ENCODE measurements at regions not wholly inside any gene's neighbourhood (a gene's known extent, or its start where the extent isn't known, plus 50 kb on each side); places are given as distances from the start of the nearest gene placed in this dataset.

DNA sequence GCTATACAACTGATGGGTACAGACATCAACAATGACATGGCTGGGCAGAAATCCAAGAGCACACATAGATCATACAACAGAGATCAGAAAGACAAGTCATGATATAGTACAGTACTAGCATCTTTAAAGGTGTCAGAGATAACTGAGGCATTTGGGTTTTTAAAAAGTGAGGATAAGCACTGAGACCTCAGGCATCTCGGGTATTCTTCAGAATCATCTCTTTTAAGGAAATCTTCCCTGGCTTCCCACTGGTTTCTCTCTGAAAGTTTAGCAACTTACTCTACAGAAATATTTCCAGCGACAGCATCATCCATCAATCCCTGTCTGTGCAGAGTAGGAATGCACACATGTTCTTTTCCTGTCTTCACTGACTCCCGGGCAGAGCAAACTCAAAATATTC lies 93.2 kb upstream of the PARP11 start:
- dilution Hi-C loops (cut with HindIII; ENCODE audit: low sequenced_read_pairs, unreplicated experiment) (no loop called here), in situ Hi-C loops (cut with MboI; ENCODE audit: low sequenced_read_pairs) (no loop called here), intact Hi-C loops (cut with micrococcal nuclease) (no loop called here)
- H3K18ac ChIP-seq (ENCODE audit: low read depth, low read length) = no peak overlapping the region
- no peak overlapping the region for H3K4me2 ChIP-seq (ENCODE audit: low read depth, low read length)
- H3K9me3 ChIP-seq (ENCODE audit: control insufficient read depth, insufficient read depth, low read length) = no peaks in the 10 kb centered on the region
- no peak overlapping the region for H2BK15ac ChIP-seq (ENCODE audit: low read depth, low read length)
- H3K4ac ChIP-seq (ENCODE audit: low read depth, low read length) = no peak overlapping the region
- H4K91ac ChIP-seq (ENCODE audit: insufficient read depth, low read depth, low read length) = no peak overlapping the region
- H2AFZ ChIP-seq (replicated peaks; ENCODE audit: low read length, poor library complexity) = no peak overlapping the region
- no peaks in the 10 kb centered on the region for H3K9me1 ChIP-seq (ENCODE audit: insufficient read depth, low read length)
- H2AK9ac ChIP-seq (replicated peaks; ENCODE audit: low read depth, low read length, poor library complexity) = no peak overlapping the region
- ChIA-PET POLR2A (ENCODE audit: unreplicated experiment) (no interaction called here), CTCF (no interaction called here)
- H2BK20ac ChIP-seq (ENCODE audit: low read depth, low read length) = no peak overlapping the region
- no peak overlapping the region for H3K23ac ChIP-seq (ENCODE audit: low read depth, low read length)
- no peak overlapping the region for H2BK120ac ChIP-seq (ENCODE audit: low read depth, low read length)
- no peaks in the 10 kb centered on the region for H3K4me1 ChIP-seq (ENCODE audit: control insufficient read depth, insufficient read depth, low read length)
- no peak overlapping the region for H2AK5ac ChIP-seq (ENCODE audit: low read depth, low read length)
- H3K14ac ChIP-seq (replicated peaks; ENCODE audit: low read depth, low read length) = no peak overlapping the region
- BruUV-seq (replicated peaks) = no TSS peak
- no peaks in the 10 kb centered on the region for H4K20me1 ChIP-seq (ENCODE audit: insufficient read depth, low read length)
- no peaks in the 10 kb centered on the region for H3K27me3 ChIP-seq (ENCODE audit: control insufficient read depth, insufficient read depth, low read length)
- no CpG with 5 or more reads among the region's 3 CpGs for WGBS, 2 experiments (ENCODE audit: extremely low coverage in 2 of 2, insufficient read length in 1 of 2)
- H4K5ac ChIP-seq (ENCODE audit: low read depth, low read length) = no peak overlapping the region
- H3K36me3 ChIP-seq (ENCODE audit: control insufficient read depth, insufficient read depth, low read length) = no peaks in the 10 kb centered on the region
- H3K9ac ChIP-seq (ENCODE audit: low read depth, low read length) = no peak overlapping the region
- no peak overlapping the region for H4K8ac ChIP-seq (ENCODE audit: low read depth in 2 of 2, low read length in 2 of 2)
- no peak for TF ChIP-seq NFE2L2 (IDR thresholded peaks at IDR 0.05; ENCODE audit: low read depth, low read length)
- TF ChIP-seq, protein P1, sequence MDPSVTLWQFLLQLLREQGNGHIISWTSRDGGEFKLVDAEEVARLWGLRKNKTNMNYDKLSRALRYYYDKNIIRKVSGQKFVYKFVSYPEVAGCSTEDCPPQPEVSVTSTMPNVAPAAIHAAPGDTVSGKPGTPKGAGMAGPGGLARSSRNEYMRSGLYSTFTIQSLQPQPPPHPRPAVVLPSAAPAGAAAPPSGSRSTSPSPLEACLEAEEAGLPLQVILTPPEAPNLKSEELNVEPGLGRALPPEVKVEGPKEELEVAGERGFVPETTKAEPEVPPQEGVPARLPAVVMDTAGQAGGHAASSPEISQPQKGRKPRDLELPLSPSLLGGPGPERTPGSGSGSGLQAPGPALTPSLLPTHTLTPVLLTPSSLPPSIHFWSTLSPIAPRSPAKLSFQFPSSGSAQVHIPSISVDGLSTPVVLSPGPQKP (IDR thresholded peaks at IDR 0.05; ENCODE audit: borderline replicate concordance, low read depth, low read length) = no peak
- no peak for TF ChIP-seq USF2 (IDR thresholded peaks at IDR 0.05; ENCODE audit: low read depth, low read length)
- TF ChIP-seq POLR2A (IDR thresholded peaks at IDR 0.05; ENCODE audit: low read depth, low read length) = no peak
- TF ChIP-seq RFX5 (IDR thresholded peaks at IDR 0.05; ENCODE audit: low read depth, low read length) = no peak
- TF ChIP-seq RCOR1 (IDR thresholded peaks at IDR 0.05; ENCODE audit: insufficient replicate concordance, low read length) = no peak
- no peak for TF ChIP-seq FOS (IDR thresholded peaks at IDR 0.05; ENCODE audit: low read depth, low read length)
- TF ChIP-seq SMC3 (IDR thresholded peaks at IDR 0.05; ENCODE audit: low read depth, low read length) = no peak
- TF ChIP-seq CEBPB (IDR thresholded peaks at IDR 0.05; ENCODE audit: low read depth, low read length) = no peak
- no peak for TF ChIP-seq RAD21 (IDR thresholded peaks at IDR 0.05; ENCODE audit: low read length)
- TF ChIP-seq, protein P2, sequence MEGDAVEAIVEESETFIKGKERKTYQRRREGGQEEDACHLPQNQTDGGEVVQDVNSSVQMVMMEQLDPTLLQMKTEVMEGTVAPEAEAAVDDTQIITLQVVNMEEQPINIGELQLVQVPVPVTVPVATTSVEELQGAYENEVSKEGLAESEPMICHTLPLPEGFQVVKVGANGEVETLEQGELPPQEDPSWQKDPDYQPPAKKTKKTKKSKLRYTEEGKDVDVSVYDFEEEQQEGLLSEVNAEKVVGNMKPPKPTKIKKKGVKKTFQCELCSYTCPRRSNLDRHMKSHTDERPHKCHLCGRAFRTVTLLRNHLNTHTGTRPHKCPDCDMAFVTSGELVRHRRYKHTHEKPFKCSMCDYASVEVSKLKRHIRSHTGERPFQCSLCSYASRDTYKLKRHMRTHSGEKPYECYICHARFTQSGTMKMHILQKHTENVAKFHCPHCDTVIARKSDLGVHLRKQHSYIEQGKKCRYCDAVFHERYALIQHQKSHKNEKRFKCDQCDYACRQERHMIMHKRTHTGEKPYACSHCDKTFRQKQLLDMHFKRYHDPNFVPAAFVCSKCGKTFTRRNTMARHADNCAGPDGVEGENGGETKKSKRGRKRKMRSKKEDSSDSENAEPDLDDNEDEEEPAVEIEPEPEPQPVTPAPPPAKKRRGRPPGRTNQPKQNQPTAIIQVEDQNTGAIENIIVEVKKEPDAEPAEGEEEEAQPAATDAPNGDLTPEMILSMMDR (conservative IDR thresholded peaks at IDR 0.05; ENCODE audit: low read depth, low read length) = no peak
- TF ChIP-seq MAZ (IDR thresholded peaks at IDR 0.05; ENCODE audit: borderline replicate concordance, low read depth, low read length) = no peak
- TF ChIP-seq MAFK (IDR thresholded peaks at IDR 0.05; ENCODE audit: low read depth, low read length) = no peak
- TF ChIP-seq MXI1 (IDR thresholded peaks at IDR 0.05; ENCODE audit: borderline replicate concordance, low read depth, low read length) = no peak
- TF ChIP-seq BHLHE40 (IDR thresholded peaks at IDR 0.05; ENCODE audit: low read depth, low read length) = no peak
- TF ChIP-seq CHD1 (IDR thresholded peaks at IDR 0.05; ENCODE audit: low read depth, low read length) = no peak
- no peak for ATAC-seq (ENCODE audit: low read depth)
- DNase-seq = no peak
- H3K4me3 ChIP-seq (ENCODE audit: insufficient read depth, low read depth, low read length) = no peak overlapping the region
- H3K27ac ChIP-seq (ENCODE audit: insufficient read depth, low read length) = no peak overlapping the region
- H3K79me1 ChIP-seq (ENCODE audit: low read depth in 1 of 2, low read length in 2 of 2) = no peaks in the 10 kb centered on the region
- H2BK5ac ChIP-seq (ENCODE audit: low read depth, low read length, poor library complexity, severe bottlenecking) = no peak overlapping the region
- no peak overlapping the region for H3K56ac ChIP-seq (ENCODE audit: extremely low read depth, insufficient read depth, low read length)

Data from IMR-90 (cell line).